ENCODE measurements at regions not wholly inside any gene's neighbourhood (a gene's known extent, or its start where the extent isn't known, plus 50 kb on each side); places are given as distances from the start of the nearest gene placed in this dataset.

DNA sequence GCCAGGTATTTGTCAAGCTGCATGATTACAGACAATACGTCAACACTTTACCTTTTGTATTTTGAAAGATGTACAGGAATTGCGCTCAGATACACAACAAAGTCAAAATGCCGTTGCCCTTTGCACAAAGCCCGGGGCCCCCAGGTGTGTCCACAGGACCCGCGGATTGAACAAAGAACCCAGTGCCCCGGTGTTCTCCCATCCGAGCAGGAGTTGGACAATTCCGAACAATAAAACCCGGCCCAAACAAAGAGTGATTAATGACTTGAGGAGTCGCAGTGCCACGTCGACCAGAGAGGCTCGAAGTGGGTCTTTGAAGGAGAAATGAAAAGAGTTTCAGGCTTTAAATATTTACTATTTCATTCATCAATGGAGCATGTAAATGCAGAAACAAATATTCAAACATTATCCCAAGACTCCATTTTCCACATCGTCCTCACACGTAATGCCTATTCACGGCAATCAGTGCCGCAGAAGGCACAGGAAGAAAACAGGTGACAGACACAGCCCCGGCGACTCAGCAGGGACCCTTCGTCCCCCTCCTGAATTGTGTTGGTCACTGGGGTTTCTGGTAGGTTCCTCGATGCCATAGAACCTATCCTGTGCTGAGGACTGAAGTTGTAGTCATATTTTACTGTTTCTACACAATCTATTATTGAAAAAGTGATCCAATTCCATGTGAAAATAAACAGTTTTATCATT is 70.9 kb upstream of the MGMT start:
- DNase-seq (ENCODE audit: low spot score) = no peak

DNA sequence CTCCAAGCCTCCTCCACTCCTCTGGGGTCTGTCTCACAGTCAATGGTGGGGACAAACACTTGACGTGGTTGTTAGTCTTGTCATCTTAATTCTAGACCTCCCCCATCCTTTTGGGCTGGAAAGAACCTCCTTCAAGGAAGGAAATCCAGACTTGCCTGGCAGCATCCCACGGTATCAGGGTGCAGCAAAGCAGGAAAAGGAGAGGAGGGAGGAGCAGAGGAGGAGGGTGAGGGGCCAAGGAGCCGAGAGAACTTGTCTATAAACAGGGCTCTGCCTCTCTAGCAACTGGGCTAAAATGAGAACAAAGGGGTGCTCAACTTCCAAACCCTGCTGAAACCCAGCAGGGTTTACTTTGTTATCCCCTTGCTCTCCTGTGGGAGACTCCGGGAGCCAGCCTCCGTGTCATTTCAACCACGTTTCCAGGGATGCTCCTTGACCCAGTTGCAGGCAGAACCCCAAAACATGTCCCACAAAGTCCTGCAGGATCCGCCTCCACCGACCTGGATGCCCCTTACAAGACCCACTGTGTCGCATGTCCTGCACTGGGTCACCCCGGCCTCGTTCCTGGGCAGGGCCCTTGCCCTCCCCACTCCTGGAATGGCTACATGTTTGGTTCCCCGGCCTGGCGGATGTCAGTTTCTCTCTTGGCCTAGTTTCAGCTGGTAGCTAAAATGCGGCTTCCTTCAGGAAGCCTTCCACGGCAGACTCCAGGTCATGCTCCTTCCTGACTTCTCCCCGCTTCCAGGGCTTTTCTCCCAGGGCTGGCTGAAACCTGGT is 69.7 kb upstream of the MGMT start:
- DNase-seq (ENCODE audit: low spot score) = no peak

GRCh38 chr10:129398711-129399141 is 68.3 kb upstream of the MGMT start:
- no peak for DNase-seq (ENCODE audit: low spot score)

DNA sequence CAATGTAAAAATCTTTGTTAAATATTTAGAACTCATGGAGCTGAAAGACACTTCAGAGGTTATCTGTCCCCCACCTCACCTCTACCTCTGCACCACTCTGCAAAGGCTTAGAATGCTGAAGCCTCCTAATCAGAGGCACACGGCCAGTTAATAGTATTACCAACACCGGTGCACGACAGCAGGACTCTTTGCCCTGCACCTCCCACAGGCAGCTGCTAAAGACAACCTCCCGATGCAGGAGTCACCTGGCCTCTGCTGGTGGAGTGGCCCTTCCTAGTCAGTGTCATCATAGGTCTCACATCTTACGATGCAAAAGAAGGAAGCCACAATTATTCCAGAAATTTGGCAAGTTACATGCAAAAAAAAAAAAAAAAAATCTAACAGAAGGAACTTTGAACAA is 66.6 kb upstream of the MGMT start:
- DNase-seq (ENCODE audit: low spot score) = no peak

GRCh38 chr10:129402459-129402858 is 64.6 kb upstream of the MGMT start:
- no peak for DNase-seq (ENCODE audit: low spot score)

DNA sequence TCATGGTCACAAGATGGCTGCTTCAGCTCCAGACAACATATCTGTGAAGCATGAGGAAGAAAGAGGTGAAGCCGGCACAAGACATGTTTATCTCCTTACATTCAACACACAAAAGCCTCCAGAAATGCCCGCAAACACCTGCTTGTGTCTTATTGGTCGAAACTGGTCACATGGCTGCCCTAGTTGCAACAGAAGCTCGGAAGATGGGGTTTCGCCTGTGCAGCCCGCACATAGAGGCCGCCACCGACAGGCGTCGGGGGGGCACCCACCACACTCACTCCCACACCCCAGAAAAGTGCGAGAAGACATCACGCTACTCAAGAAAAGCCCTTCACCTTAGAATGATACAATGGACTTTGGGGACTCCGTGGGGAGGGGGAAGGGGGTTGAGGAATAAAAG is 63.0 kb upstream of the MGMT start:
- DNase-seq (ENCODE audit: low spot score) = no peak

DNA sequence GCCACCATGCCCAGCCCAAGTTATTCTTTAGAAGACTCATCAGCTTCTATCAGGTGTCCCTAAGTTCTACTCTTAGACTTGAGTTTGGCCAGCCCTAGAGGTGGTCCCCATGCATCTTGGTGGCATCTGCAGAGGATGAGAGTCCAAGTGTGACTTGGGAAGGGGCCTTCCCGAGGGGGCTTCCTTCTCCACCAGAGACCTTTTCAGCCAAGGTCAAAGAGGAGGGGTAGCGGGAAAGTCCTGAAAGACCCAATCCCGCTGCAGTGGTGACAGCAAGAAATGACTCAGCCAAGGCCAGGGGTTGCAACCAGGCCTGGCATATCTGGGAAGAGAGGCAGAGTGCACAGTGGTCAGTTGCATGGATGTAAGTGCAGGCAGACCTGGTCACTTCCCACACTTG is 61.7 kb upstream of the MGMT start:
- no peak for DNase-seq (ENCODE audit: low spot score)

- no peak for DNase-seq (ENCODE audit: low spot score)
These were observed 56.2 kb upstream of the MGMT start for GRCh38 chr10:129410688-129411392.

DNA sequence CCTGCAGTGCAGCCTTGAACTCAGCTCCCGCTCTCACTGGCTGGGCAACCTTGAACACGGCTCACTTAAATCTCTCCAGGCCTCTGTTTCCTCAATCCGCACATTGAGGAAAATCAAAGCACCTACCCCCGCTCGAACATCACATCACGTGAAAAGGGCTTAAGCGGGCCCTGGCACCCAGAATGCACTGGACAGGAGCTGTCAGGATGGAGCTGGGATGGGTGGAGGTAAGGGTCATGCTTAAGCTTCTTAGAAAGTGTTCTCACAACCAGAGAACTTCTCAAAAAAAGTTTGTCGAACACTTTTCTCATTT is 55.7 kb upstream of the MGMT start:
- DNase-seq (ENCODE audit: low spot score) = no peak

GRCh38 chr10:129411772-129412171 is 55.3 kb upstream of the MGMT start:
- no peak for DNase-seq (ENCODE audit: low spot score)

DNA sequence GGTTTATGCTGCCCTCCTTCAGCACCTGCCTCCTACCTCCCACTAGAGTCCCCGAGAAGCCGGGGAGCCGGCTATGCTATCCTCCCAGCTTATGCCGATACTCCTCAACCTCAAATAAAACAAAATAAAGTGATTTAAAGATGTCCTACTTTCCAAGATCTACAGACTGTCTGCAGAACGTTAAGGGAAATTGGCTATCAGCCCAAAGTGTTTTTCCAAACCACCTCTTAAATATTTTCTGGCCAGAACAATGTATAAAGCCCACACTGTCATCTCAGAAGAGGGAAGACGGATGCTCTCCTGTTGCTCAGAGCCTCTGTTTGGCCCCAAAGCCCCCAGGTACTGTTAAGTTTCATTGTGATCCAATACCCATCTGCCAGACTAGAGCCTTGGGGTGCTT is 54.0 kb upstream of the MGMT start:
- no peak for DNase-seq (ENCODE audit: low spot score)

GRCh38 chr10:129415215-129416140 is 51.6 kb upstream of the MGMT start:
- peak; percentile 2 for DNase-seq (ENCODE audit: low spot score)

DNA sequence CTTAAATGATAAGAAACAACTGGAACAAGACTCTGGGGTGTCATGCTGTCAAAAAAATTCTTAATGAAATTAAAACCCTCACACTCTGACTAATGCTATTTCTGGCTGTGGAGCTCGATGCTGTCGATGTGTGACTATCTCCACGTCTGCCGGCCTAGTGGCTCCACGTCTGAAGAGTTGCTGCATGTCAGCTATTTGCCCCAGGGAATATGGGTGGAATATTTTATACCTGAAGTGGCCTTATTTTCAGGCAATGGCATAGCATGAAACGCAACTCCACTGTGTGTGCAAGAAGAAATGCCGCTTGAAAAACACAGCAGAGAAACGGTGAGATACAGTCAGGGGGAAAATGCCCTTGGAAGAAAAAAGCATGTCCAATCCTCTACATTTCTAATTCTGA is 50.9 kb upstream of the MGMT start:
- DNase-seq (ENCODE audit: low spot score) = no peak

GRCh38 chr10:129416956-129417765 is 49.9 kb upstream of the MGMT start:
- no peak for DNase-seq (ENCODE audit: low spot score)
